NCI-H2227 (cell line): ENCODE measurements at regions not wholly inside any gene's neighbourhood (a gene's known extent, or its start where the extent isn't known, plus 50 kb on each side); places are given as distances from the start of the nearest gene placed in this dataset.
"Not testable (repeated sequence)": the region's sequence is repeated elsewhere in the genome, so short reads cannot be mapped to it uniquely, and the experiment has no call there.

Experiments used
- DNase-seq: peaks from one replicate; lab custom pipeline; 2025; ENCODE audit not compliant: unreplicated experiment; lab: John Stamatoyannopoulos, UW

GRCh38 chr1:30028939-30029338 is 694.4 kb downstream of the MATN1 start:
- no peak for DNase-seq

DNA sequence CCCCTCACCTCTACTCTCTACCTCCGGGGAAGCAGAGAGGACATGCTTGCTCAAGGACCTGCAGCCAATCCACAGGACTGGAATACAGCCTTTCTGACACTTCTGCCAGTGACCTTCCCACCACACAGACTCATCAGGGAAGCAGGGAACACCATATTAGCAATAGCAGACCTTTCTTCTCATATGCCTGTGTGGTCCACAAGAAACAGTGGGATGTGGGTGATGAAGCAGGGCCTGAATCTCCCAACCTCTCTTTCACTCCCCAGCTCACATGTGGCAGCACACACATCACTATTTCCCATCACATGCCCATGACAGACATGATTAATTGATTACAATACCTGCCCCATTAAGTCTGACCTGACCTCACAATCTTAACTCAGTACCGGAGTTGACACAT is 695.1 kb downstream of the MATN1 start:
- DNase-seq, result no peak

- no peak for DNase-seq
These were observed 696.1 kb downstream of the MATN1 start for GRCh38 chr1:30027247-30027646.

DNA sequence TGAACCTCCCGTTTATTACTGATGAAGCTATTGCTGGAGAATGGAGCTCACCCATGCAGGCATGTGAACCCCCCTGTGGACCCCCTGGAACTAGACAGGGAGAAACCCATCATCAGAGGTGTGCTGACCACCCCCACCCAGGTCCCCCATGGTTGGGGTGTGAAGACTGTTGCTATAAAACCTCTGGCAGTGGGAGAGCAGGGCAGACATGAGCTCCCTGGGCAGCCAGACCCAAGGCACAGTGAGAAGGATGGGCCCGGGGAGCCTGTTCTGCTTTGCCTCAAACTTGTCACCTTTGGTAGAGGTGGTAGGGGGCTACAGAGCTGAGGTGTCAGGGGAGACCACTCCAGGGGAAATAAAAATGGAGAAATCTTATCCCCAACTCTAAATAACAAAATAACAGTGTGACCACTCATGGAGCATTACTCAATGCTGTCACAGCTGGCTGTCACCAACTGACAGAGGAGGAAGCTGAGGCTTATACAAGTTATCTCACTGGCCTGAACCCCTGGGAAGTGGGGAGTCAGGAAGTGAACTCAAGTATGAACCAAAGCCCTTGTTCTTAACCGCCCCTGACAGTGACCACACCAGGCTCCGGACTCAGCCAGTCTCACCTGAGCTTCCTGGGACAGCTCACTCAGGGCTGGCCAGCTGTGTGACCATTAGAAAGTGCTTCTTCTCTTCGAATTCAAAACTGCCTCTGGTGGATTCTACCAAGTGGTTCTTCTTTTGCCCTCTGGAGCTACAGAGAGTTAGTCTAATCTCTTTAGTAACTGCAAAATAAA is 698.8 kb downstream of the MATN1 start:
- no peak for DNase-seq

DNA sequence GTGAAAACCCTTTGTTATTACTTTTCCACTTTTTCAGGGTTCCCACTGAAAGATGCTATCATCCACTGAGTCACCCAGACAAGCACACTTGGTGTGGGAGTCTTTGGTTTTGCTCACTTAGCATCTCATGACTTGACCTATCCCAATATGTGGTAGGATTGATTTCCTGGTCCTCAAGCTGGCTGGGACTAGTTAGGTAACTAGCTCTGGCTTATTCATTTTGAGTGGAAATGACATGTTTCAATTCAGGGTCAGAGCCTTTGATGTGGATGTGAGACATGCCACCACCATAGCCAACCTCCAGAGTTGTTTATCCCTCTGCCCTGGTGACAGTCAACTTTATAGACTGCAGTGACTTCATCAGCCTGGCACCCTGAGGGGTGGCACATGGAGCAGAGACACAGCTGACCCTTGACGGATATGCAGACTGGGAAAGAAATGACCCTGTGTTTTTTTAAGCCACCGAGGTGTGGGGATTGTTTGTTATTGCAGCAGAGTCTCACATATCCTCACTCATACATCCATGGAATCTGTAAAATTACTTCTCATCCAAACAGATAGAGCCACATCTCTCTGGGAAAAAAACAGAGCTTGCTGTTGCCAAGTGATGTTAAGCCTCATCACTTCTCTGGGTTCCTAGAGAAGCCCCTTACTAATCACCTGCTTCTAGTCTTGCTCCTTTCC is 699.9 kb downstream of the MATN1 start:
- no peak for DNase-seq

- DNase-seq, result no peak
These were observed 709.4 kb downstream of the MATN1 start for GRCh38 chr1:30014031-30014430.

GRCh38 chr1:30012455-30013440 is 710.6 kb downstream of the MATN1 start:
- no peak for DNase-seq

GRCh38 chr1:30011970-30012369 is 711.4 kb downstream of the MATN1 start:
- DNase-seq, result no peak

- no peak for DNase-seq
These were observed 712.8 kb downstream of the MATN1 start for GRCh38 chr1:30010506-30011106.

- no peak for DNase-seq
These were observed 713.7 kb downstream of the MATN1 start for GRCh38 chr1:30009720-30010119.

DNA sequence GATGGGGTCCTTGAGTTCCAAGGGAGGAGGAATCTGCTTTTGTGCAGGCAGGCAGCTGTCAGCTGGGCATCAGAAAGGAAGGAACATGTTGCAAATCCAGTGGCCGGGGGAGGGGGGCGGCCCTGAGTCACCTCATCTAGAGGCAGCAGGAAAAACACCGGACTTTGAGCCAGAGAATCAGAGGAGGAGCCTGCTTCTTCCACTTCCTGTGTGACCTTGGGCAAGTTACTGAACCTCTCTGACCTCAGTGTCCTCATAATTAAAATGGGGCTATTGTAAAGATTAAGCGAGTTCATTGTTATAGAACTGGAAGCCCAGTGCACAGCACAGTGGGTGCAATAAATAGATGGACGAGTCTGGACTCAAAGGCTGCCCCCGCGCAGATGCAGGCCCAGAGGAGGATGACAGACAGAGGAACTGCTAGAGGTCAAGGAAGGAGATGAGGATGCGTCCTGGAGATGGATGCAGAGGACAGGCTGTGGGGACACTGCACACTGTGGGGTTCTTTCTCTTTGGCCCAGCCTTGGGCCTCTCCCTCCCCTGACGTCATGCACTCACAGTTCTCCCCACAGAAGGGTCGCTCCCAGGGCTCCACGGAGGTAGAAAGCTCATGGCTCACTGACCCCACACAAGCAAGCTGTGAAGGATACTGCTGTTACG is 714.3 kb downstream of the MATN1 start:
- no peak for DNase-seq

DNA sequence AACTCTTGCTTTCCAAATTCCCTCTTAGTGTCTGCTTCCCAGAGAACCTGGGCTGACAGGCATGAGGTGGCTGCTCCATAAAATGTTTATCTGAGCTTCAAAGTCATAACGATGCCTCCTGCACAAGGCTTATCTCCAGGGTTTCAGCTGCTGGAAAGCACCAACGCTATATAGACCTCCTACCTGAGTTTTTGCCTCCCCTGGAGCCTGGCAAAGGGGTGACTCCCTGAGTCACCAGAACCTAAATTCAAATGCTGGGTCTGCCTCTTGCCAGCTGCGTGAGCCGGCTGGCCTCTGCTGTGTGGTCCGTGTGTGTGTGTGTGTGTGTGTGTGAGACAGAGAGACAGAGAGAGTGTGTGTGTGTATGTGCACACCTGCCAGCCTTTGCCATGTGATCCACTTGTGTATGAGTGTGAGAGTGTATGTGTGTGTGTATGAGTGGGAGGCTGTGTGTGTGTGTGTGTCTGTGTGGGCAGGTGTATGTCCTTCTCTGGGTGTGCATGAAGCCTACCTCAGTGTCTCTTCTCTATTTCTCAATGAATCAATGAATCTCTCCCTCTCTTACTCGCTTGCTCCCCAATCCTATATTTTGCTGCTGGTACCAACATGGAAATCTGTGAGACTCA is 714.9 kb downstream of the MATN1 start:
- DNase-seq, result no peak

DNA sequence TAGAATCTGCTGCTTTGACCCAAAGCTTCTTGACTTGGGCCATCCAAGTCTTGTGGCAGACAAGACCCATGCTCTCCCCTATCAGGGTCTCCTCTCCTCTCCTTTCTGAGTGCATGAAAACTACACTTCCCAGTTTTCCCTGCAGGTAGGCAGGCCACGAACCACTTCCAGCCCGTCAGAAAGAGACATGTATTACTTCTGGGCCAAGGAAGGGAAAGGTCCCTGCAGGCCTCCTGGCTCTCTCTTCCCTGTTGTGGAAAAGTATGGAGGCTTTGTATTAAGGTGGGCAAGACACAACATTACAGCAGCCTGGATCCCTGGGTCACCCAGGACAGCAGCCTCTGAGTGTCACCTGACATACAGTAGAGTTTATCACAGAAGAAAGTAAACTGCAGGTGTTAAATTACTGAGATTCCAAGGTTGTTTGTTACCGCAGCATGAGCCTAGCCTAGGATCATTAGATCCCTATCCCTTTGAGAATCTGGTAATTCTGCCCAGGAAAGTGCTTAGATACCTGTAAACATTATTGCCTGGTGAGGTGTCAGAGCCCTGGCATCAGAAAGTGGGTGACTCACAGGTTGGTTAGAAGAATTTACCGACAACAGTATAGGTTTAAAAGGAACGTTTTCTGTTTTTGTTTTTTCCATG is 717.3 kb downstream of the MATN1 start:
- DNase-seq, result no peak

DNA sequence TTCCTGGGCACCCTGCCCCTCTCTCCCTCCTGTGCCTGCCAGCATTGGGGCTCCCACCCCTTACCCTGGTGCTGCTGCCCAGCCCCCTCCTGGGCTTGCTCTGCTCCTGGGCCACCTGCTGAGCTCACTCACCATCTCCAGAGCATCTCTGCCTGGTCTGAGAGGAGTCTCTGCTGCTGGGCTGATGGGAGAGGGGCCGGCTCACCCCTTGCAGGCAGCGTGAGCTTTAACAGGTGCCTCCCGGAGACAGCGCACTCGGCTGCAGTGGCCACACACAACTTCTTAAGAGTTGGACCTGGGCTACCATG is 721.7 kb downstream of the MATN1 start:
- DNase-seq, result no peak

DNA sequence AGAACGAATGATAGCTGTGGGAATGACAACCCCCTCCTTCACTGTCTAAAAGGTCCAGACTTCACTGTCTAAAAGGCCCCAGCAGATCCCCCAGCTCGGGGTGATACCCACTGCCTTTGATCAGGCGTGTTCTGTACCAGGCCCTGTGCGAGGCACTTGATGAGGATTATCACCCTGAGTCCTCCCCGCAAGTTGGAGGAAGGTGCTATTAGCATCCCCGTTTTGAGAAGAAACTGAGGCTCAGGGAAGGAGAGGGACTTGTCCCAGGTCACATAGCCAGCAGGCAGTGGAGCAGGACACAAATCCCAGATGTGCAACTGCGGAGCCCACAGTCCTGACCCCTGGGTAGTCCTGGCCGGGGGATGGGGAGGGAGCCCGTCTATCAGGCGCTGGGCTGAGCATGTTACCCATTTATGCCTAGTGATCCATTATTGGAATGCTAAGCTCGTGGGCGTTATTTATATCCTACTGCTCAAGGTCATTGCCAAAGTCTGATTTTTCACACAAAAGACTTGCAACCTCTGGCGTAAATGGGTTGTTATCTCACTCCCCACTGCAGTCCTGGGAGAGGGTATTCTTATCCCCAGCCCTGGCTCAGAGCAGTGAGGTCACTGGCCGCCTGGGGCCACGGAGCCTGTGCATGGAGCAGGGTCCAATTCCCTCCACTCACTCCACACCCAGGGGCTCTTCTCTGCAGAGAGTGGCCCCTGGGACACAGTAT is 722.2 kb downstream of the MATN1 start:
- no peak for DNase-seq

GRCh38 chr1:30000266-30000665 is 723.1 kb downstream of the MATN1 start:
- no peak for DNase-seq

DNA sequence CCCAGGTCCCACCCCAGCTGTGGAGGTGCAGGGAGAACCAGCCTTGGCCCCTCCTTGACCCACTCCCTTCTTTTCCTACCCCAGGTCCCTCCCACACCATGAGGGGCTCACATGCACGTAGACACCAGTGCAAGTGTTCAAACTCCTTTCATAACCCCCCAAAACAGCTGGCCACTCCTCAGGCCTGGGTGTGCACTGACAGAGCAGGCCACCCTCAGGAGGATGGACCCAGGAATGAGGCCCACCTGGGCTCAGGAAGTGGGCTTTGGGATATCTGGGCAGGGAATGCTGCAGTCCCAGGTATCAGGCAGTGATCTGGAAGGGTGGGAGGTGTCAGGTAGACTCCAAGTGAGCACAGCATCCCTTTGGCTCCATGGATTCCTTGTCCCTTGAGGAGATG is 723.8 kb downstream of the MATN1 start:
- DNase-seq, result no peak

DNA sequence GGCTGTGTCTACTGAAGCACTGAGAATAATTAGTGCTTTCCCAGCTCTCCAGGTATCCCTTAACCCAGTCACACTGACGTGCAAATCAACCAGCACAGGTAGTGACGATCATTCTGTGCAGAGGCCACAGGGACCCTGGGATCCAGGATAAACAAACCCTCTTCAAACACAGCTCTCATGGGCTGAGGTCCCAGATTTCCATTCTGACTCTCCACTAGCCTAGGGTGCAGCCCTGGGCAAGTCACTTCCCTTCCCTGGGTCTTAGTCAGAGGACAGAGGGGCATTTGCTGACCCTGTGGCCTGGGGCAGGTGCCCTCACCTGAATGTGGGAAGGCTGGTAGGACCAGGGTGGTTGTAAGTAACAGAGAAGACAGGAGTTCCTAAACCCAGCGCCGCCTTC is 724.7 kb downstream of the MATN1 start:
- no peak for DNase-seq

DNA sequence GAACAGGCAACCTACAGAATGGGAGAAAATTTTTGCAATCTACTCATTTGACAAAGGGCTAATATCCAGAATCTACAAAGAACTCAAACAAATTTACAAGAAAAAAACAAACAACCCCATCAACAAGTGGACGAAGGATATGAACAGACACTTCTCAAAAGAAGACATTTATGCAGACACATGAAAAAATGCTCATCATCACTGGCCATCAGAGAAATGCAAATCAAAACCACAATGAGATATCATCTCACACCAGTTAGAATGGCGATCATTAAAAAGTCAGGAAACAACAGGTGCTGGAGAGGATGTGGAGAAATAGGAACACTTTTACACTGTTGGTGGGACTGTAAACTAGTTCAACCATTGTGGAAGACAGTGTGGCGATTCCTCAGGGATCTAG is 725.6 kb downstream of the MATN1 start:
- not testable (repeated sequence) for DNase-seq
